Keratinocyte (primary cell): ENCODE measurements at regions not wholly inside any gene's neighbourhood (a gene's known extent, or its start where the extent isn't known, plus 50 kb on each side); places are given as distances from the start of the nearest gene placed in this dataset.

Experiments
- CTCF ChIP-seq, 3 experiments: IDR thresholded peaks in 1 of 3; conservative IDR thresholded peaks in 1 of 3; optimal IDR thresholded peaks in 1 of 3; 2 replicates in 2 of 3; 3 replicates in 1 of 3; pipeline versions ENCODE3 to v1.5.1; 2011; ENCODE audit warnings: low read length in 3 of 3, mild to moderate bottlenecking in 3 of 3, moderate library complexity in 2 of 3, control low read depth in 1 of 3, inconsistent platforms in 1 of 3; ENCODE audit not compliant: insufficient read depth in 2 of 3; ENCODE audit errors: extremely low read depth in 1 of 3
- EZH2 ChIP-seq: IDR thresholded peaks from one replicate; pipeline ENCODE4 v1.6.1; 2012; ENCODE audit warnings: inconsistent platforms, mild to moderate bottlenecking, low read length, moderate library complexity

GRCh38 chr18:68121826-68122225 lies 593.1 kb downstream of the TMX3 start:
- TF ChIP-seq CTCF (optimal IDR thresholded peaks at IDR 0.05 in 1 of 3, IDR thresholded peaks at IDR 0.05 in 1 of 3, conservative IDR thresholded peaks at IDR 0.05 in 1 of 3; ENCODE audit: extremely low read depth in 1 of 3, insufficient read depth in 2 of 3, low read length in 3 of 3) (no peak), EZH2 (no peak)
